Trophoblast cell (in vitro differentiated cells and primary cell): ENCODE measurements at regions not wholly inside any gene's neighbourhood (a gene's known extent, or its start where the extent isn't known, plus 50 kb on each side); places are given as distances from the start of the nearest gene placed in this dataset.

Source experiments
- DNase-seq, 2 donors: peaks; one replicate each; pipeline ENCODE4 v3.0.0-alpha.2; 2016
- H2AFZ ChIP-seq: 2 replicates; pipeline ENCODE4 v1.6.1; 2013; ENCODE audit warnings: low read length, moderate library complexity, mild to moderate bottlenecking; ENCODE audit not compliant: insufficient read depth, poor library complexity
- H2AK5ac ChIP-seq: 2 replicates; pipeline ENCODE4 v1.6.1; 2013; ENCODE audit warnings: mild to moderate bottlenecking, low read length
- H2BK120ac ChIP-seq: 2 replicates; pipeline ENCODE4 v1.6.1; 2013; ENCODE audit warnings: low read length, mild to moderate bottlenecking, moderate library complexity; ENCODE audit not compliant: insufficient read depth, poor library complexity
- H2BK12ac ChIP-seq: 2 replicates; pipeline ENCODE4 v1.6.1; 2013; ENCODE audit warnings: mild to moderate bottlenecking, low read length, moderate library complexity
- H2BK5ac ChIP-seq: 2 replicates; pipeline ENCODE4 v1.6.1; 2013; ENCODE audit warnings: low read length, low read depth, moderate library complexity, mild to moderate bottlenecking; ENCODE audit not compliant: poor library complexity
- H3K14ac ChIP-seq: 2 replicates; pipeline ENCODE4 v1.6.1; 2013; ENCODE audit warnings: mild to moderate bottlenecking, low read length
- H3K18ac ChIP-seq: 2 replicates; pipeline ENCODE4 v1.6.1; 2013; ENCODE audit warnings: mild to moderate bottlenecking, low read length
- H3K23ac ChIP-seq: 2 replicates; pipeline ENCODE4 v1.6.1; 2013; ENCODE audit warnings: low read length
- H3K27ac ChIP-seq: 2 replicates; pipeline ENCODE4 v1.5.1; 2013; ENCODE audit warnings: low read depth, mild to moderate bottlenecking, inconsistent platforms, low read length, moderate library complexity
- H3K27me3 ChIP-seq: 2 replicates; pipeline ENCODE4 v1.6.1; 2013; ENCODE audit warnings: inconsistent platforms, mild to moderate bottlenecking, low read length, moderate library complexity; ENCODE audit not compliant: insufficient read depth
- H3K36me3 ChIP-seq, 2 experiments: 1 replicate in 1 of 2; 2 replicates in 1 of 2; pipeline ENCODE4 v1.6.1; 2013; ENCODE audit warnings: low read length in 2 of 2, mild to moderate bottlenecking in 2 of 2, moderate library complexity in 1 of 2; ENCODE audit not compliant: insufficient read depth in 2 of 2, control insufficient read depth in 1 of 2
- H3K4ac ChIP-seq: 2 replicates; pipeline ENCODE4 v1.6.1; 2013; ENCODE audit warnings: low read depth, mild to moderate bottlenecking, low read length, moderate library complexity
- H3K4me1 ChIP-seq, 2 experiments: 1 replicate in 1 of 2; 2 replicates in 1 of 2; pipeline ENCODE4 v1.6.1; 2013; ENCODE audit warnings: low read length in 2 of 2, mild to moderate bottlenecking in 2 of 2, moderate library complexity in 1 of 2; ENCODE audit not compliant: insufficient read depth in 2 of 2, control insufficient read depth in 1 of 2
- H3K4me2 ChIP-seq: 2 replicates; pipeline ENCODE4 v1.6.1; 2013; ENCODE audit warnings: inconsistent platforms, mild to moderate bottlenecking, low read length, moderate library complexity
- H3K4me3 ChIP-seq: 2 replicates; pipeline ENCODE4 v1.5.1; 2013; ENCODE audit warnings: mild to moderate bottlenecking, low read depth, low read length, inconsistent platforms
- H3K79me1 ChIP-seq: one replicate; pipeline ENCODE4 v1.6.1; 2013; ENCODE audit warnings: low read length
- H3K79me2 ChIP-seq: 2 replicates; pipeline ENCODE4 v1.6.1; 2013; ENCODE audit warnings: low read length, mild to moderate bottlenecking; ENCODE audit not compliant: control insufficient read depth, insufficient read depth, poor library complexity
- H3K9ac ChIP-seq: 2 replicates; pipeline ENCODE4 v1.6.1; 2013; ENCODE audit warnings: mild to moderate bottlenecking, low read length
- H3K9me3 ChIP-seq: 2 replicates; pipeline ENCODE4 v1.6.1; 2013; ENCODE audit warnings: low read depth, mild to moderate bottlenecking, control low read depth, inconsistent platforms, low read length; ENCODE audit not compliant: insufficient read depth
- H4K12ac ChIP-seq: 2 replicates; pipeline ENCODE4 v1.6.1; 2013; ENCODE audit warnings: low read depth, mild to moderate bottlenecking, low read length, moderate library complexity
- H4K8ac ChIP-seq: 2 replicates; pipeline ENCODE4 v1.6.1; 2013; ENCODE audit warnings: low read depth, mild to moderate bottlenecking, low read length, moderate library complexity
- H4K91ac ChIP-seq: one replicate; pipeline ENCODE4 v1.6.1; 2013; ENCODE audit warnings: low read depth, mild to moderate bottlenecking, low read length, moderate library complexity
- WGBS: extraction: QIAGEN DNeasy Blood & Tissue Kit; methylation state at CpG from one replicate; pipeline ENCODE4 v1.1.7; 2013; ENCODE audit warnings: missing lambda C conversion rate; ENCODE audit not compliant: insufficient read length, insufficient coverage; ENCODE audit errors: extremely low coverage; 5-methylcytosine and 5-hydroxymethylcytosine counted together

DNA sequence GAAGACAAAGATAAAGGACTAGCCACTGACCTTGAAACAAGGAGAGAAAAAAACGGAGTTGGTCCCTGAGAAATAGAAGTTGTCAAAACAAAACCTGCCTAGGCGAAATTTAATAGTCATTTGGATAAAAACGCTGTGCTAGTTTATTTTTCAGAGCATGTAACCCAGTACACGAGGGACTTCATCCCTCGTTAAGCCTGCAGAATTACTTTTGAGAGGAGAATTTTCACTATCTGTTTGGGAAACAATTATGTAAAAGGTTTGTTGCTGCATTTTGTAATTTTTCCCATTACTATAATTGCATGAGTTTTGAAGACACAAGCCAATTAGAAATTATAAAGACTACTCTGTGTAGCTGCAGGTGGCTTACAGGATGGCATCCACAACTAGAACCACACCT, 71.6 kb upstream of the MAP3K7 start:
- Histone ChIP-seq H3K9me3 (no peaks in the 10 kb centered on the region), H3K4ac (no peak overlapping the region), H3K23ac (no peak overlapping the region), H2AK5ac (no peak overlapping the region), H3K36me3 (no peaks in the 10 kb centered on the region), H3K14ac (no peak overlapping the region), H4K91ac (no peak overlapping the region), H2BK120ac (no peak overlapping the region), H4K12ac (no peak overlapping the region), H2AFZ (no peak overlapping the region), H3K27me3 (no peaks in the 10 kb centered on the region), H3K79me1 (no peaks in the 10 kb centered on the region), H3K4me3 (no peak overlapping the region), H2BK5ac (no peak overlapping the region), H3K27ac (no peak overlapping the region), H3K4me1 (no peaks in the 10 kb centered on the region), H3K79me2 (no peaks in the 10 kb centered on the region), H3K4me2 (no peak overlapping the region), H2BK12ac (no peak overlapping the region), H3K18ac (no peak overlapping the region), H4K8ac (no peak overlapping the region), H3K9ac (no peak overlapping the region)
- no CpG with 5 or more reads among the region's 5 CpGs for WGBS
- no peak for DNase-seq

DNA sequence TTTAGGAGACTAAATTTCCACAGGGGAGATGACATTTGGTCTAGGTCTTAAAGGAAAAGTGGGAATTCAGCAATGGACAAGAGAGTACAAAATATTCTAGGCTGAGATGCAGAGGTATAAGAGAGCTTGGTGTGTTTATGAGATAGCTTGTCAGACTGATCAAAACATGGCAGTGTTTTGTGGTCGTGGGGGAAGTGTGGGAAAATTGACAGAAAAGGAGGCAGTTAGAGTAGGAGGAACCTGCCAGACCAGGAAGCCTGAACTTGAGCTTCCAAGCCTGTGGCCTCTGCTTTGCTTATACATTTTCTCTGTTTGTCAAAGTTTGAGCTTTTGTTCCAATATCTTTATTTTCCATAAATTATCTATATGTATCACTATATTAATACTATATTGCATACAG, 69.5 kb upstream of the MAP3K7 start:
- H3K27me3 ChIP-seq, result no peaks in the 10 kb centered on the region
- WGBS, result no CpG with 5 or more reads among the region's 1 CpG

DNA sequence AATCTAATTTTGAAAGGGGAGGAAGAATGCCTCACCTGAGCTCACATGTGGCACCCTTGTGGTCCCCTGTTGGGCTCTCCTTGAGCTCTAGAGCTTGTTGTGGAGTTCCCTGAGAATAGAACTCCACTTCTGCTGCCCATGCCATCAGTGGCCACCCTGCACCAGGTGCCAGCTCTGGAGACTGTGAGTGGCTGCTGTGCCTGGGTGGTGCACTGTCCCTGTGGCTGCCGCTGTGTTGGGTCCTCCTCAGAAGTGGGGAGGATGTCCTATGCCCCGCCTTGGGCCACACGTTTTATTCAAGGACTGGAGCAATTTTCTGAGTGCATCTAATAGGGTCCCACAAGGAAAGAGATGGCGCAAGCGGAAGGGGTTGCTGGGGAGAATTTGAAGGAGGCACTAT, 67.9 kb upstream of the MAP3K7 start:
- no CpG with 5 or more reads among the region's 5 CpGs for WGBS
- no peaks in the 10 kb centered on the region for H3K27me3 ChIP-seq
- H3K9ac ChIP-seq, result no peak overlapping the region
- H3K79me2 ChIP-seq, result no peaks in the 10 kb centered on the region
- H2BK5ac ChIP-seq, result no peak overlapping the region
- H2AFZ ChIP-seq, result no peak overlapping the region
- H3K23ac ChIP-seq, result no peak overlapping the region
- H2BK120ac ChIP-seq, result no peak overlapping the region
- H2BK12ac ChIP-seq, result no peak overlapping the region
- H3K4ac ChIP-seq, result no peak overlapping the region
- no peaks in the 10 kb centered on the region for H3K4me1 ChIP-seq
- no peak overlapping the region for H2AK5ac ChIP-seq
- no peak overlapping the region for H3K18ac ChIP-seq
- no peak overlapping the region for H4K91ac ChIP-seq
- no peak overlapping the region for H4K12ac ChIP-seq
- no peaks in the 10 kb centered on the region for H3K9me3 ChIP-seq
- H3K4me3 ChIP-seq, result no peak overlapping the region
- no peak for DNase-seq
- no peak overlapping the region for H3K14ac ChIP-seq
- H3K79me1 ChIP-seq, result no peaks in the 10 kb centered on the region
- H3K4me2 ChIP-seq, result no peak overlapping the region
- no peak overlapping the region for H4K8ac ChIP-seq
- H3K36me3 ChIP-seq, result no peaks in the 10 kb centered on the region
- H3K27ac ChIP-seq, result no peak overlapping the region

More for the DNA sequence above, 69.5 kb upstream of the MAP3K7 start:
- Histone ChIP-seq H2AFZ (no peak overlapping the region), H3K4me3 (no peak overlapping the region), H3K27ac (no peak overlapping the region), H3K14ac (no peak overlapping the region), H4K12ac (no peak overlapping the region), H2BK12ac (no peak overlapping the region), H3K79me2 (no peaks in the 10 kb centered on the region), H3K23ac (no peak overlapping the region), H3K4me1 (no peaks in the 10 kb centered on the region), H3K79me1 (no peaks in the 10 kb centered on the region), H4K91ac (no peak overlapping the region), H2AK5ac (no peak overlapping the region), H4K8ac (no peak overlapping the region), H3K9me3 (no peaks in the 10 kb centered on the region), H3K18ac (no peak overlapping the region), H2BK5ac (no peak overlapping the region), H3K36me3 (no peaks in the 10 kb centered on the region), H3K4ac (no peak overlapping the region), H3K4me2 (no peak overlapping the region), H2BK120ac (no peak overlapping the region), H3K9ac (no peak overlapping the region)
- no peak for DNase-seq

DNA sequence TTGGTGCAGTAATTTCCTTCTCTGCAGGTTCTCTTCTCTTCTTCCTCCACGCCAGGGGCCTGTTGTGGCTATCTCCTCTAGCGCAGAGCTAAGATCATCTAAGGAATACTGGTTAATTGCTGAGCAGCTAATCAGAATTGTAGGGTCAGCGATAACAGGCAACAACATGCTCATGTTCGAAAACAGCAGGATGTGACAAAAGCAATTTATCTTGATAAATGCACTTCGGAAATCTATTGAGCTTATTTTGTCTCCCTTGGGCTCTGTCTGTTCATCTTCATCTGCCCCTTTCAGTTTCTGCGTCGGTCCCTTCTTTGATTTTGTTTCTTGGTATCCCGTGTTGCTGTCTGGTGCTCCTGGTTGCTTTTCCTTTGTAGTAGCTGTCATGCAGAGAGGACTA, 67.3 kb upstream of the MAP3K7 start:
- Histone ChIP-seq H2BK12ac (no peak overlapping the region), H2BK5ac (no peak overlapping the region), H2AK5ac (no peak overlapping the region), H3K27ac (no peak overlapping the region), H3K27me3 (no peaks in the 10 kb centered on the region), H3K4ac (no peak overlapping the region), H2AFZ (no peak overlapping the region), H3K14ac (no peak overlapping the region), H3K36me3 (no peaks in the 10 kb centered on the region), H3K18ac (no peak overlapping the region), H3K4me2 (no peak overlapping the region), H3K9me3 (no peaks in the 10 kb centered on the region), H4K91ac (no peak overlapping the region), H2BK120ac (no peak overlapping the region), H3K4me3 (no peak overlapping the region), H3K4me1 (no peaks in the 10 kb centered on the region), H3K9ac (no peak overlapping the region), H4K8ac (no peak overlapping the region), H3K23ac (no peak overlapping the region), H3K79me1 (no peaks in the 10 kb centered on the region), H3K79me2 (no peaks in the 10 kb centered on the region), H4K12ac (no peak overlapping the region)
- DNase-seq, result no peak
- WGBS, result no CpG with 5 or more reads among the region's 8 CpGs
